H4 (cell line): ENCODE measurements at regions not wholly inside any gene's neighbourhood (a gene's known extent, or its start where the extent isn't known, plus 50 kb on each side); places are given as distances from the start of the nearest gene placed in this dataset.

ENCODE experiments used
- DNase-seq: peaks from one replicate; pipeline ENCODE4 v3.0.0-alpha.2; 2015; ENCODE audit warnings: low spot score

DNA sequence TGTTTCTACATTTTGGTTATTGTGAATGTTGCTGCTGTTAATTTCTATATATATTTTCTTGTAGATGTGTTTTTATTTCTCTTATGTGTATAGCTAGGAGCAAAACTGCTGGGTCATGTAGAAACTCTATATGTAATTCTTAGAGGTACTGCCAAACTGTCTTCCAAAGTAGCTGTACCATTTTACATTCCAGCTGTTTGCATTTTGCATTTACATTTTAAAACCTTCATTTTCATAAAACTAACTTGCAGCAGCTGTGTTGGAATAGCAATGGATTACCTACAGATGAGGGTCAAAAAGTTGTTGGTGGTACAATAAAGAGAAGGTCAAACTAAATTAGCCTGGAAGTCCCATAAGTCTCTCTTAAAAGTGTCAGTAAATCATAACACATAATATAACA lies 1109.7 kb downstream of the FLRT2 start:
- DNase-seq: no peak

- no peak for DNase-seq
Measured at GRCh38 chr14:86639146-86639545, 1109.2 kb downstream of the FLRT2 start.

GRCh38 chr14:86627080-86627479 lies 1097.1 kb downstream of the FLRT2 start:
- DNase-seq: no peak

DNA sequence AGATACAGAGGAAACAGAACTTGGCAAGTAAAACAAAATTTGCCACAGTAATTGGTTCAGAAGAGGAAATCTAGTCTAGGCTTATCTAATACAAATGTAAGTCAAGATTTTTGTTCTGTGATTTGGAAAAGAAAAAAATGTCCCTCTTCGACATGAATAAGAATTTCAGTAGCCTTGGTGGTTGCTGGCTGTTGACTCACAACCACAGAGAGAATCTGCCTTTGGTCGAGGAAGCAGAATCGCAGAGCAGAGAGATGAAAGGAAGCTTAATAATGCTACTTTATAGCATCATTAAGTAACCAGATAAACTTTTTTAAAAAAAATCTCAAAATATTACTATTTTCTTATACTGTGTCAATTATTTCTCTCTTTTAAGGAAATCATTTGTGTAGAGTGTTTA lies 1096.6 kb downstream of the FLRT2 start:
- DNase-seq: no peak

GRCh38 chr14:86625637-86626036 lies 1095.7 kb downstream of the FLRT2 start:
- no peak for DNase-seq

- no peak for DNase-seq
Measured at GRCh38 chr14:86619726-86620125, 1089.8 kb downstream of the FLRT2 start.

GRCh38 chr14:86613786-86614185 lies 1083.8 kb downstream of the FLRT2 start:
- no peak for DNase-seq

DNA sequence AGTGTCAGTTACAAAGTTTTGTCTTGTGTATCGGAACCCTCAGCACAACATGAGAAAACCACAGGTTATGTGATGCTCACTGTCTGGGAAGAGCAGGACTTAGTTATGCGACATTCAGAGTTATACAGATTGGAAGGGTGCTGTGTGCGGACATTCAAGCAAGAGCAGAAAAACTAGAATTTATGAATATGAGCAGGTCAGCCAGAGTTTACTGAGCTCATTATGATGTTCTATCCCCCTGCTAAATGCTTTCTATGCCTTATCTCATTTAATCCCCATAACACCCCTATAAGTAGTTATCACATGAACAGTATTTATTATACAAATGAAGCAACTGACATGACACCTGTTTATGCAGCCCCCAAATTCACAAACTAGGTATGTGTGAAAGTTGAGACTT lies 1083.2 kb downstream of the FLRT2 start:
- DNase-seq: no peak

GRCh38 chr14:86604561-86604960 lies 1074.6 kb downstream of the FLRT2 start:
- DNase-seq: peak; percentile 27

DNA sequence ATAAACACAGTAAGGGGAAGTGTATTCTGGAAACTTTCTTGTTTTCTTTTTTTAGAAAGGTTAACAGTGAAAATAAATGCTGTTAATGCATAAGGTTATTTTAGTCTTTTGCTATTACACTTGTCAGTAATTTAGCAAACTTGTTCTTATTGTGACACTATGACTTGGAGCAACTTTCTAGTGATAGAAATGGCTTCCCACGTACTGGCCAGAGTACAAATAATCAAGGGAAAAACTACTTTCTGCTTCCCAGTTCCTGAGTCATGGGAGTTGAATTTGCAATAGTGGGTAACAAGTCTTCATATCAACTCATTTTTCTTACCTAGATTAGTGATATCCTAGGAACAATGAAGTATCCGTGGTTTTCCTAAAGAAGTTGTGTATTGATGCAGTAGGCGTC lies 1072.3 kb downstream of the FLRT2 start:
- DNase-seq: no peak

DNA sequence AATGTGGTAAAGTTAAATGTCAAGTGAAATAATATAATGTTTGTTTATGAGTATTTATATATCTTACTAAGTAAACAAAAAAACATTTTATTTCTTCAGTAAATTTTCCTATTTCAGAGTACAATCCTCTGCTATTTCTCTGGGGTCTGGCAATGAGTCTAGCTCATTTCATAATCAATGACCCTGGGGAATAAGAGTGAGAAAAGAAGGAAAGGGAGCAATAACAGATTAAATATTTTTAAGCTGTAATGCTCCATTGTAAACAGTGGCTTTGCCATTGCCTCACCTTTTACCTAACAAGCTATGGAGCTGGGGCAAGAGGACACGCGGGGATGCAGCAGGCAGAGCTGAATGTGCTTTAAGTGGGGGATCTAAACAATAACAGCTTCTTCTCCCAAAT lies 1071.9 kb downstream of the FLRT2 start:
- no peak for DNase-seq

- DNase-seq: no peak
Measured at GRCh38 chr14:86597279-86597678, 1067.3 kb downstream of the FLRT2 start.

DNA sequence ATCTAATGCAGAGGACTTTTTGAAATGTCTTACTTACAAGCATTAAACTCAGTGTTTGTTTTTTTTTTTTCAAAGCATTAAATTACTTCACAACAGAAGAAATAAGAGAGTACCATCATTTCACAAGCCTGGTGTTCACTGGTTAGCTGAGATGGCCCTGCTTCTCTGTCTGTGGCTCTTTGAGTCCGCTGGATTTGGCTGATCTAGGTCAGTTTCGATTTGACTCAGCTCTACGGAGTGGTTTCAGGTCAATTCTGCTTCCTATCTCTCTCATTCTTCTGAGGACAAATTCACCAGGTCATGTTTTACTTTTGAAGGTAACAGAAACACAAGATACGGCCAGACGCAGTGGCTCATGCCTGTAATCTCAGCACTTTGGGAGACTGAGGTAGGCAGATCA lies 1066.1 kb downstream of the FLRT2 start:
- DNase-seq: no peak

DNA sequence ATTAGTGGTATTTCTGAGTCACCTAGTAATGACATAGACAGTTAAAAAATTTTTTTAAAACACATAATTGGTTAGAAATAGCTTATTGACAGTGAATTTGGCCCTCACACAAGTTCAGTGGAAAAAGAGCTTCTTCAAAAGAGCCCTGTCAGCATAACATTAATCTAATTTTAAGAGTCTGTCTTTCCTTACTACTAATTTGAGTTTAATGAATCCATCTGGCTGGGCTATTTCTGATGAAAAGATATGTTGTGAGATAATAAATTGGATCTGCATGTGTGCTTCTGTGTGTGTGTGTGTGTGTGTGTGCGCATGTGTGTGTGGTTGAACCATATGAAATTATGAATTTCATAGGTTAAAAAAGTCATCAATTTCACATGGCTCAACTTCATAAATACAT lies 1045.2 kb downstream of the FLRT2 start:
- no peak for DNase-seq

GRCh38 chr14:86574778-86575129 lies 1044.8 kb downstream of the FLRT2 start:
- DNase-seq: no peak

DNA sequence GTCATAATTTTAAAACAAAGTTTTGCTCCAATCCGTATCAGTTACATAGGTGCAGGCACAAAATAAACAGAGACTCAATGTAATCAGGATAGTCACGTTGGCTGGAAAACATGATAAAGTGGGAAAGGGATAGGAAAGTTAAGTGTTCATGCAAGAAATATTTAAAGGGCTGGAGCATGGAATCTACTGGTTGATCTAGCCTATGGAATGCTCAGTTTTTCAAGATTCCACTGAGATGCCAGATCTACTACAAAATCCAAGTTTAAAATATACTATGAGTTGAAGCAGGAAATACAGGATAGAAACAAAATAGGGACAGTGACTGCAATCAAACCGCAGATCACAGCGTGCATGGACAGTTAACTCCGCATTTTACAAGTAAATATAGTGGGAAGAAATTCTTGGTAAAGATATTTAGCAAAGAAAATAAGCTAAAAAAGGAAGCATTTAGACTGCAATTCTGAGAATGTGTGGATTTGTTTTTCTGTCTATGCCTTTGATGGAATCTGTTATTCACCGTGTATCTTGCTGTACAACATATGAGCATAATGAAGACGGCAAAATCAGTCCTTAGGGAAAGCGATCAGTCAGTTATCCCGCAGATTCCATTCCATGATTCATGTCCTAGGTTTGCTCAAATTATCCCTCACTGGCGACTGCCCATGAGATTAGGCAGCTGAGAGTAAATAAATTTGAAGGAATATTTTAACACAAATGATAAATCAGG lies 1044.3 kb downstream of the FLRT2 start:
- peak; percentile 19 for DNase-seq

- DNase-seq: no peak
Measured at GRCh38 chr14:86570371-86570770, 1040.4 kb downstream of the FLRT2 start.

DNA sequence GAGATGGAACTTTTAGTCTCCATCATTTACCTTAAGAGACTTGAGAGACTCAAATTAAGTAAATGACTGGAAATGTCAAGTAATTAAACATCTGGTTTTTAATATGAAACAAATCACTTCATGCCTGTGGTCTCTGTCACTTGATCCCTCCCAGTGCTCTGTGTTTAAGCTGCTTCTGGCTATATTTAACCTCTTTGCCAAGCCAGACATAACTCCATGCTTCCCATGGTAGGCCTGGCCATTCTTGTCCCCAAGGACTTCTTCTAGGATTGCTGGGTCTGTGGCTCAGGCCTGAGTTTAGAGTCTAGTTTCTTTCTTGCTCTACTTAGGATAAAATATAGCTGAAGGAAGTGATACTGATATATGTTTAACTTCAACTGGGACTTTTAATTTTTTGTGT lies 1013.6 kb downstream of the FLRT2 start:
- no peak for DNase-seq

DNA sequence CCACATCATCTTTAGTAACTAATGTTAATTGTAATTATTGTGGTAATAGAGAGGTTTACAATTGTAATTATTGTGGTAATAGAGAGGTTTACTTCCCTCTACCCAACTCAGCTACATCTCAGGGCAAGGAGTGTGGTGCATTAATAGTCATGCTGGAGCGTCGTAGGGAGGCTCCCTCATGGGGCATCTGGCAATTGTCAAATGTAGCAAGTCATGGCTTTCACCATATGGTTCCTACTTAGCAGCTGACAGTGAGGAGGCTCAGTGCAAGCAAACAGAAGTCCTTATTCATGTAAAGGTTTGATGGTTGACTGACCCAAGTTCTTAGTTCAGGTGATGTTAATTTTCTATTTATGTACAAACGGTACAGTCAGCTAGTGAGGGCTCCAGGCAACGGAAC lies 1012.0 kb downstream of the FLRT2 start:
- no peak for DNase-seq

DNA sequence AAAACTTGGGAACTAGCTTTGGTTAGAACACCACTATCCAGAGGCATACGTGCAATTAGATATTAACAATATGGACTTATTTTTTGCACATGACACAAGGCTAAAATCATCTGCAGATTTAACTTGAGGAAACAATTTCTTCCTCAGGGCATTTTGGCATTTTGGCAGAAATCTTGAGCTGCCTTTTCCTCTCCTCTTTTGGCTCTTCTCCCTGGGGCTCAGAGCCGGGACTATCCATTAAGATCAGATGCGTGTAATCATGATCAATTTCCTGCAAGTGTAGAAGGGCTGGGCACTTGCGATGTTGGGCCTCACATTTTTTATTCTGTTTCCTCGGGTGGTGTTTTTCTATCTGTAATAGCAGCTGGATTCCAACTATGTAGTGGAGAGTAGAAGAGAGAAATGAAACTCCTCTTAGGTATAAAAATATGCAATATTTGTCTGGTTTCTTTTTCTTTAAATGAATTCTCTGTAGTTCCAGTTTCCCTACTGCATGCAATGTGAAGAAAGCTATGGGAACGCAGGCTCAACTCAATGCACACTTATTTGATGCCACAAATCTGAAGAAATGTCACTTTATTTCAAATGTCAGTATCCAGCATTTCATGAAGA lies 1010.8 kb downstream of the FLRT2 start:
- DNase-seq: no peak

DNA sequence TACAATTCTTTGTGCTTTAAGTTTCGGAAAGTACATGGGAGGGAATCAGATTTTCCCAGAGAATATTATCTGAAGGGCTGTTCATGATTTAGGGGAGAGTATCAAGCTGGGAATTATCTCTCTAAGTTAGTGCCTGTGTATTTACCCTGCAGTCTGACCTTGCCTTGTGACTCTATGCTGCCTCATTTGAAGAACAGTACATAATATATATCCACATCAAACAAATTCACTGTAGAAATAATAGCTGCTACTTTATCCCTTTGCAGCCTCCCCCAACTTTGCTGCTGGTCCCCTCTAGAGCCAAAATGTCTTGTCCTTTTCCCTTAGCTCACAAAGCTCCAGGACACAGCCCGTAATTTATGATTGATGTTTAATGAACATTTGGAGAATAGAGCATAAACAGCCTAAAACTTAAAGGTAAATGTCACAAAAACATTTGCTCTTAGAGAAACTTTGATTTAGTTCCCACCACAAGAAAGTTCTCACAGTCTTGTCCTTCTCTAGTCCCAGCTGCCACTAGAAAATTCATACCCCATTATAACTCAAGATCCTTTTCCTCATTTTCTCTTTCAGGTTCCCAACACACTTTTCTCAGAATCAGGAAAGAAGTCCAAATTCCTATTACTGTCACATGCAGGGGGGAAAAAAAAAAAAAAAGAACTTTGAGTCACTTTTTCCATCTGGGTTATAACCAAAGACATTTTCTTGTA lies 1009.6 kb downstream of the FLRT2 start:
- no peak for DNase-seq

- DNase-seq: no peak
Measured at GRCh38 chr14:86533834-86534233, 1003.9 kb downstream of the FLRT2 start.

- DNase-seq: peak; percentile 71
Measured at GRCh38 chr14:86532219-86532618, 1002.3 kb downstream of the FLRT2 start.
